ENCODE measurements at regions not wholly inside any gene's neighbourhood (a gene's known extent, or its start where the extent isn't known, plus 50 kb on each side); places are given as distances from the start of the nearest gene placed in this dataset.

GRCh38 chr13:111636271-111636670, 315.8 kb downstream of the TEX29 start:
- no peak overlapping the region for H3K27ac ChIP-seq
- no peak for TF ChIP-seq CTCF (IDR thresholded peaks at IDR 0.05)
- DNase-seq (no peak), ATAC-seq (no peak)
- no peaks in the 10 kb centered on the region for H3K9me3 ChIP-seq
- intact Hi-C loops (cut with DNase I): no loop called here
- no peaks in the 10 kb centered on the region for H3K36me3 ChIP-seq
- H3K4me1 ChIP-seq: no peaks in the 10 kb centered on the region
- no peaks in the 10 kb centered on the region for H3K27me3 ChIP-seq
- H3K4me3 ChIP-seq: no peak overlapping the region

- Histone ChIP-seq H3K27me3 (no peaks in the 10 kb centered on the region), H3K9me3 (no peaks in the 10 kb centered on the region), H3K4me3 (no peak overlapping the region), H3K36me3 (no peaks in the 10 kb centered on the region), H3K27ac (no peak overlapping the region), H3K4me1 (no peaks in the 10 kb centered on the region)
- TF ChIP-seq CTCF (IDR thresholded peaks at IDR 0.05): no peak
- ATAC-seq (no peak), DNase-seq (no peak)
- intact Hi-C loops (cut with DNase I): no loop called here
These were observed 316.4 kb downstream of the TEX29 start for GRCh38 chr13:111636804-111637203.

GRCh38 chr13:111637365-111637764, 316.9 kb downstream of the TEX29 start:
- intact Hi-C loops (cut with DNase I): no loop called here
- DNase-seq (no peak), ATAC-seq (no peak)
- no peaks in the 10 kb centered on the region for H3K9me3 ChIP-seq
- no peaks in the 10 kb centered on the region for H3K4me1 ChIP-seq
- no peaks in the 10 kb centered on the region for H3K36me3 ChIP-seq
- TF ChIP-seq CTCF (IDR thresholded peaks at IDR 0.05): no peak
- no peak overlapping the region for H3K4me3 ChIP-seq
- no peak overlapping the region for H3K27ac ChIP-seq
- no peaks in the 10 kb centered on the region for H3K27me3 ChIP-seq

- ATAC-seq (no peak), DNase-seq (no peak)
- Histone ChIP-seq H3K4me3 (no peak overlapping the region), H3K36me3 (no peaks in the 10 kb centered on the region), H3K27me3 (no peaks in the 10 kb centered on the region), H3K27ac (no peak overlapping the region), H3K4me1 (no peaks in the 10 kb centered on the region), H3K9me3 (no peaks in the 10 kb centered on the region)
- intact Hi-C loops (cut with DNase I): no loop called here
- TF ChIP-seq CTCF (IDR thresholded peaks at IDR 0.05): no peak
These were observed 317.8 kb downstream of the TEX29 start for GRCh38 chr13:111638233-111638632.

- H3K36me3 ChIP-seq: no peaks in the 10 kb centered on the region
- H3K4me1 ChIP-seq: no peaks in the 10 kb centered on the region
- no peak for TF ChIP-seq CTCF (IDR thresholded peaks at IDR 0.05)
- no peak overlapping the region for H3K27ac ChIP-seq
- no peaks in the 10 kb centered on the region for H3K27me3 ChIP-seq
- no peak for ATAC-seq
- intact Hi-C loops (cut with DNase I): no loop called here
- no peaks in the 10 kb centered on the region for H3K9me3 ChIP-seq
- DNase-seq: no peak
- H3K4me3 ChIP-seq: no peak overlapping the region
These were observed 318.8 kb downstream of the TEX29 start for GRCh38 chr13:111639196-111639705.

- no peaks in the 10 kb centered on the region for H3K9me3 ChIP-seq
- H3K36me3 ChIP-seq: no peaks in the 10 kb centered on the region
- DNase-seq (no peak), ATAC-seq (no peak)
- intact Hi-C loops (cut with DNase I): no loop called here
- H3K4me1 ChIP-seq: no peaks in the 10 kb centered on the region
- H3K27me3 ChIP-seq: no peaks in the 10 kb centered on the region
- no peak overlapping the region for H3K4me3 ChIP-seq
- no peak overlapping the region for H3K27ac ChIP-seq
- no peak for TF ChIP-seq CTCF (IDR thresholded peaks at IDR 0.05)
These were observed 319.6 kb downstream of the TEX29 start for GRCh38 chr13:111640006-111640405.

Measured in upper lobe of right lung (tissue), 1 donor.